IMR-90 (cell line): ENCODE measurements at regions not wholly inside any gene's neighbourhood (a gene's known extent, or its start where the extent isn't known, plus 50 kb on each side); places are given as distances from the start of the nearest gene placed in this dataset.

Source experiments
- ATAC-seq: fragments of 200-7000 bp; cut with Tn5 transposase; 2 replicates; pipeline ENCODE4 v1.9.1; 2020; ENCODE audit warnings: low read depth, mild to moderate bottlenecking, moderate library complexity
- BruUV-seq: library from RNA; stranded (reverse); fragments of 400-500 nt; replicated peaks from 2 replicates; lab custom pipeline; 2021; lab: Mats Ljungman, UMichigan
- CTCF ChIA-PET: fragments of 300-600 bp; formaldehyde crosslinking; extraction: SDS; loops from one replicate; lab custom pipeline; 2021; ENCODE audit warnings: antibody characterized with exemption; lab: Yijun Ruan, JAX
- POLR2A ChIA-PET: fragments of 300-600 bp; sonication (Branson Sonifier 250); formaldehyde crosslinking; loops from one replicate; lab custom pipeline; 2022; ENCODE audit warnings: antibody characterized with exemption; ENCODE audit not compliant: unreplicated experiment; lab: Charles Lee
- DNase-seq: peaks from one replicate; pipeline ENCODE4 v3.0.0; 2013
- H2AFZ ChIP-seq: replicated peaks from 2 replicates; pipeline ENCODE3; 2013; ENCODE audit warnings: low read length, mild to moderate bottlenecking; ENCODE audit not compliant: poor library complexity
- H2AK5ac ChIP-seq: 2 replicates; pipeline ENCODE4 v1.6.1; 2013; ENCODE audit warnings: low read depth, low read length, inconsistent platforms
- H2AK9ac ChIP-seq: replicated peaks from 2 replicates; pipeline ENCODE3; 2013; ENCODE audit warnings: mild to moderate bottlenecking, low read depth, low read length, moderate library complexity; ENCODE audit not compliant: poor library complexity
- H2BK120ac ChIP-seq: 2 replicates; pipeline ENCODE4 v1.6.1; 2013; ENCODE audit warnings: low read depth, low read length, inconsistent platforms
- H2BK15ac ChIP-seq: 3 replicates; pipeline ENCODE4 v1.6.1; 2013; ENCODE audit warnings: low read depth, low read length, inconsistent platforms
- H2BK20ac ChIP-seq: 2 replicates; pipeline ENCODE4 v1.6.1; 2013; ENCODE audit warnings: low read depth, mild to moderate bottlenecking, inconsistent platforms, low read length, moderate library complexity
- H2BK5ac ChIP-seq: 2 replicates; pipeline ENCODE4 v1.6.1; 2013; ENCODE audit warnings: mild to moderate bottlenecking, low read depth, low read length, inconsistent platforms; ENCODE audit not compliant: poor library complexity, severe bottlenecking
- H3K14ac ChIP-seq: replicated peaks from 2 replicates; pipeline ENCODE4 v1.6.1; 2013; ENCODE audit warnings: low read depth, low read length, inconsistent platforms
- H3K18ac ChIP-seq: 2 replicates; pipeline ENCODE4 v1.6.1; 2013; ENCODE audit warnings: low read depth, low read length, control low read depth
- H3K23ac ChIP-seq: 2 replicates; pipeline ENCODE4 v1.6.1; 2013; ENCODE audit warnings: low read depth, low read length, inconsistent platforms
- H3K27ac ChIP-seq: 2 replicates; pipeline ENCODE4 v1.5.1; 2013; ENCODE audit warnings: mild to moderate bottlenecking, control low read depth, low read length; ENCODE audit not compliant: insufficient read depth
- H3K27me3 ChIP-seq: 2 replicates; pipeline ENCODE4 v1.6.1; 2013; ENCODE audit warnings: low read length; ENCODE audit not compliant: control insufficient read depth, insufficient read depth
- H3K36me3 ChIP-seq: 2 replicates; pipeline ENCODE4 v1.6.1; 2013; ENCODE audit warnings: low read length, mixed read lengths; ENCODE audit not compliant: control insufficient read depth, insufficient read depth
- H3K4ac ChIP-seq: 2 replicates; pipeline ENCODE4 v1.6.1; 2013; ENCODE audit warnings: low read depth, low read length, inconsistent platforms
- H3K4me1 ChIP-seq: 2 replicates; pipeline ENCODE4 v1.6.1; 2013; ENCODE audit warnings: low read length, mixed read lengths; ENCODE audit not compliant: control insufficient read depth, insufficient read depth
- H3K4me2 ChIP-seq: 2 replicates; pipeline ENCODE4 v1.6.1; 2013; ENCODE audit warnings: low read depth, mild to moderate bottlenecking, control low read depth, low read length, moderate library complexity
- H3K4me3 ChIP-seq: 2 replicates; pipeline ENCODE4 v1.5.1; 2013; ENCODE audit warnings: low read depth, mild to moderate bottlenecking, control low read depth, low read length, moderate library complexity; ENCODE audit not compliant: insufficient read depth
- H3K56ac ChIP-seq: 2 replicates; pipeline ENCODE4 v1.6.1; 2013; ENCODE audit warnings: low read length, inconsistent platforms; ENCODE audit not compliant: insufficient read depth; ENCODE audit errors: extremely low read depth
- H3K79me1 ChIP-seq, 2 experiments: 2 replicates each; pipeline ENCODE4 v1.6.1; 2013; ENCODE audit warnings: low read length in 2 of 2, inconsistent platforms in 1 of 2, low read depth in 1 of 2
- H3K9ac ChIP-seq: 2 replicates; pipeline ENCODE4 v1.6.1; 2013; ENCODE audit warnings: low read depth, low read length, control low read depth
- H3K9me1 ChIP-seq: 2 replicates; pipeline ENCODE4 v1.6.1; 2013; ENCODE audit warnings: low read length, inconsistent platforms; ENCODE audit not compliant: insufficient read depth
- H3K9me3 ChIP-seq: 2 replicates; pipeline ENCODE4 v1.6.1; 2013; ENCODE audit warnings: low read length; ENCODE audit not compliant: control insufficient read depth, insufficient read depth
- H4K20me1 ChIP-seq: 2 replicates; pipeline ENCODE4 v1.6.1; 2013; ENCODE audit warnings: low read length, inconsistent platforms; ENCODE audit not compliant: insufficient read depth
- H4K5ac ChIP-seq: 2 replicates; pipeline ENCODE4 v1.6.1; 2013; ENCODE audit warnings: mild to moderate bottlenecking, low read depth, low read length, control low read depth
- H4K8ac ChIP-seq, 2 experiments: 2 replicates each; pipeline ENCODE4 v1.6.1; 2013; ENCODE audit warnings: low read depth in 2 of 2, low read length in 2 of 2, control low read depth in 1 of 2, inconsistent platforms in 1 of 2
- H4K91ac ChIP-seq: 2 replicates; pipeline ENCODE4 v1.6.1; 2013; ENCODE audit warnings: low read depth, low read length, inconsistent platforms; ENCODE audit not compliant: insufficient read depth
- BHLHE40 ChIP-seq: fragments of 150-350 bp; IDR thresholded peaks from 2 replicates; pipeline ENCODE4 v1.6.1; 2016; ENCODE audit warnings: mild to moderate bottlenecking, low read depth, low read length
- CEBPB ChIP-seq: IDR thresholded peaks from 2 replicates; pipeline ENCODE4 v1.6.1; 2012; ENCODE audit warnings: low read depth, low read length, improper control_type of control experiment
- CTCF ChIP-seq: conservative IDR thresholded peaks from 2 replicates; pipeline ENCODE4 v1.5.1; 2012; ENCODE audit warnings: mild to moderate bottlenecking, low read depth, low read length, improper control_type of control experiment
- FOS ChIP-seq: fragments of 150-350 bp; IDR thresholded peaks from 2 replicates; pipeline ENCODE4 v1.6.1; 2016; ENCODE audit warnings: low read depth, low read length
- MXI1 ChIP-seq: IDR thresholded peaks from 2 replicates; pipeline ENCODE4 v1.6.1; 2012; ENCODE audit warnings: low read depth, mild to moderate bottlenecking, low read length, moderate library complexity, borderline replicate concordance
- RFX5 ChIP-seq: IDR thresholded peaks from 2 replicates; pipeline ENCODE4 v1.8.0; 2012; ENCODE audit warnings: low read depth, mild to moderate bottlenecking, low read length, moderate library complexity
- SMC3 ChIP-seq: fragments of 150-350 bp; IDR thresholded peaks from 2 replicates; pipeline ENCODE4 v1.6.1; 2016; ENCODE audit warnings: low read depth, mild to moderate bottlenecking, antibody characterized with exemption, low read length, moderate library complexity
- WGBS, 2 experiments: methylation state at CpG; one replicate each; pipeline versions ENCODE4 v1.1.5 to v1.1.7; 2013; ENCODE audit warnings: missing lambda C conversion rate in 2 of 2; ENCODE audit not compliant: insufficient read length in 1 of 2; ENCODE audit errors: extremely low coverage in 2 of 2; 5-methylcytosine and 5-hydroxymethylcytosine counted together
- dilution Hi-C: fragments of 300-500 bp; cut with HindIII; formaldehyde crosslinking; loops from one replicate; pipeline ENCODE4 v1.14.3; 2018; ENCODE audit warnings: low sequenced_read_pairs; ENCODE audit not compliant: unreplicated experiment
- in situ Hi-C: fragments of 300-500 bp; cut with MboI; formaldehyde crosslinking; loops from 3 replicates; pipeline ENCODE4 v1.14.3; 2019; ENCODE audit warnings: low sequenced_read_pairs, inconsistent platforms, mixed read lengths
- intact Hi-C: fragments of 100-400 bp; cut with micrococcal nuclease; formaldehyde crosslinking; loops from 2 replicates; pipeline ENCODE4 v1.10.0; 2022

GRCh38 chr10:33534416-33534815, 199.9 kb upstream of the NRP1 start:
- Histone ChIP-seq H3K4me1 (no peaks in the 10 kb centered on the region), H2AFZ (no peak overlapping the region), H3K27ac (no peak overlapping the region), H3K36me3 (no peaks in the 10 kb centered on the region), H3K4me3 (no peak overlapping the region), H4K91ac (no peak overlapping the region), H2BK20ac (no peak overlapping the region), H2BK15ac (no peak overlapping the region), H3K56ac (no peak overlapping the region), H3K9me1 (no peaks in the 10 kb centered on the region), H4K5ac (no peak overlapping the region), H4K8ac (no peak overlapping the region), H3K27me3 (peaks cover 7% of the 10 kb centered on the region; the same call in 1 of the 2 replicates), H3K18ac (no peak overlapping the region), H2BK5ac (no peak overlapping the region), H3K14ac (no peak overlapping the region), H3K9ac (no peak overlapping the region), H4K20me1 (no peaks in the 10 kb centered on the region), H2AK9ac (no peak overlapping the region), H3K79me1 (no peaks in the 10 kb centered on the region), H3K4me2 (no peak overlapping the region), H2BK120ac (no peak overlapping the region), H3K4ac (no peak overlapping the region), H3K9me3 (peaks cover 3% of the 10 kb centered on the region; the same call in 1 of the 2 replicates), H2AK5ac (no peak overlapping the region), H3K23ac (no peak overlapping the region)
- DNase-seq = no peak
- no TSS peak for BruUV-seq
- intact Hi-C loops (no loop called here), in situ Hi-C loops (no loop called here), dilution Hi-C loops (no loop called here)
- WGBS, 2 experiments = no CpG with 5 or more reads among the region's 4 CpGs
- ATAC-seq = no peak
- POLR2A ChIA-PET = interaction anchor here (0.7 kb wide), 1 partner anchor 1809 kb away, joined by 3 read pairs; no protein-coding TSS in a partner anchor
- CTCF ChIA-PET = interaction anchor here (1.4 kb wide), 1 partner anchor 17 kb away, joined by 3 read pairs; no protein-coding TSS in a partner anchor
- TF ChIP-seq CTCF = no peak
- no peak for TF ChIP-seq CEBPB
- no peak for TF ChIP-seq SMC3
- TF ChIP-seq BHLHE40 = no peak
- no peak for TF ChIP-seq FOS
- no peak for TF ChIP-seq MXI1
- TF ChIP-seq RFX5 = no peak
